Large intestine (tissue), 3 donors: ENCODE measurements at regions not wholly inside any gene's neighbourhood (a gene's known extent, or its start where the extent isn't known, plus 50 kb on each side); places are given as distances from the start of the nearest gene placed in this dataset.

Experiments
- DNase-seq, 2 donors: peaks; one replicate each; pipeline versions ENCODE4 v3.0.0 to v3.0.0-alpha.2; 2013
- H3K27ac ChIP-seq: one replicate; pipeline ENCODE4 v1.5.1; 2013; ENCODE audit warnings: low read length
- H3K27me3 ChIP-seq: 2 replicates; pipeline ENCODE4 v1.6.1; 2013; ENCODE audit warnings: low read length; ENCODE audit not compliant: control insufficient read depth, insufficient read depth
- H3K36me3 ChIP-seq: 2 replicates; pipeline ENCODE4 v1.6.1; 2013; ENCODE audit warnings: low read length; ENCODE audit not compliant: control insufficient read depth, insufficient read depth
- H3K4me1 ChIP-seq: one replicate; pipeline ENCODE4 v1.6.1; 2013; ENCODE audit warnings: low read length; ENCODE audit not compliant: control insufficient read depth, insufficient read depth
- H3K4me3 ChIP-seq: one replicate; pipeline ENCODE4 v1.5.1; 2013; ENCODE audit warnings: low read length
- H3K9me3 ChIP-seq: one replicate; pipeline ENCODE4 v1.6.1; 2013; ENCODE audit warnings: mild to moderate bottlenecking, low read depth, low read length, moderate library complexity; ENCODE audit not compliant: control insufficient read depth
- WGBS: methylation state at CpG from one replicate; pipeline ENCODE4 v1.1.5; 2013; ENCODE audit warnings: low lambda C conversion rate; ENCODE audit not compliant: insufficient coverage; 5-methylcytosine and 5-hydroxymethylcytosine counted together

DNA sequence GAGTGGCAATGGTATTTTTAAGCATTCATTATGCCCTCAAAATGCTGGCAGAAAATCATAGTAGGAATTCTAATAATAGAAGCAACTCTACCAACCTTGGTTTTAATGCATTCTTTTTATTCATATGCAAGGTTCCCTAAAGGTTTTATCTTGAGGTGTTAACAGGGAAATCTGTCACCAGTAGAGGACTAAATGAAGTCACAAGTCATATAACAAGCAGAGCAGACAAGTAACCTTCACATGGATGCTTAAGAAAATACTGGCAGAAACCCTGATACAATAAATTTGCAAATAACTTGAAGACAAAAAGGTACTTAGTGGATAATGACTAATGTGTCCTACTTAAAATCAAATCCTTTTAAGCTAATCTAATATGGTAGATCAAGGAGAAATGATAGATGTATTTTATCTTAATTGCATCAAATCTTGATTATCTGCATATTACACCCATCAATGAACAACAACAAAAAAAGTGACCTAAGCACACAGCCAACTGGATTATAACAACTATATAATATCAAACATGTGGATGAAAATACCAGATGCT lies 73.3 kb downstream of the RFC3 start:
- peaks cover 11% of the 10 kb centered on the region for H3K9me3 ChIP-seq
- H3K27ac ChIP-seq: no peak overlapping the region
- H3K4me3 ChIP-seq: no peak overlapping the region
- H3K36me3 ChIP-seq: no peaks in the 10 kb centered on the region
- H3K27me3 ChIP-seq: no peaks in the 10 kb centered on the region
- no peak for DNase-seq
- H3K4me1 ChIP-seq: no peaks in the 10 kb centered on the region

DNA sequence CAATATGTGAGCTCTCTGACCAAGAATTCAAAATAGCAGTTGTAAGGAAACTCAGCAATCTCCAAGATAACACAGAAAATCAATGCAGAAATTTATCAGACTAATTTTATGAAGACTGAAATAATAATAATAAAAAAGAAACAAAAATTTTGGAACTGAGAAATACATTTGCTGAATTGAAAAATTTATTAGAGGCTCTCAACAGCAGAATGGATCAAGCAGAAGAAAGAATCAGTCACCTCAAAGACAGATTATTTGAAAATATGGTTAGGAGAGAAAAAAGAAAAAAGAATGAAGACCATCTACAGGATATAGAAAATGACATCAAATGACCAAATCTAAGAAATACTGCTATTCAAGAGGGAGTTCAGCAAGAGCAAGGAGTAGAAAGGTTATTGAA lies 75.6 kb downstream of the RFC3 start:
- Histone ChIP-seq H3K9me3 (peaks cover 17% of the 10 kb centered on the region), H3K27ac (no peak overlapping the region), H3K36me3 (no peaks in the 10 kb centered on the region), H3K27me3 (no peaks in the 10 kb centered on the region), H3K4me1 (no peaks in the 10 kb centered on the region), H3K4me3 (no peak overlapping the region)
- no peak for DNase-seq

DNA sequence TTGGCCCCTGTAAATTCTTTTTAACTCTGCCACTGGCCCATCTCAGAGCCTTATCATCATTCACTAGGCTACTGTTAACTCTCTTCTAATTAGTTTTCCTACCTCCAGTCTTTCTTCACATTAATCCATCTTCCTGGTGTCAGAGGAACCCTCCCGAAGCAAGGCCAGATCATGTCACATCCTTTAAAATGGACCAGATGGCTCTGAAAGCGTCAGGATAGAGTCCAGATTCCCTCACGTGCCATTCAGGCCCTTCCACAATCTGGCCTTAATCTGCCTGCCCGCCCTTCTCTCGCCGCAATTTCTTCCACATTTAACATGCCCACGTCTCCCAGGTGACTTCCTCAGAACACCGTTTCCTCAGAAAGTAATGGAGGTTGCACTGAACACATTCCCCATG lies 86.5 kb downstream of the RFC3 start:
- no peaks in the 10 kb centered on the region for H3K36me3 ChIP-seq
- H3K4me3 ChIP-seq: no peak overlapping the region
- H3K27ac ChIP-seq: no peak overlapping the region
- H3K4me1 ChIP-seq: no peaks in the 10 kb centered on the region
- no peaks in the 10 kb centered on the region for H3K27me3 ChIP-seq
- H3K9me3 ChIP-seq: no peaks in the 10 kb centered on the region
- DNase-seq: no peak
- 100% methylated on average over 1 of the region's 8 CpGs for WGBS

DNA sequence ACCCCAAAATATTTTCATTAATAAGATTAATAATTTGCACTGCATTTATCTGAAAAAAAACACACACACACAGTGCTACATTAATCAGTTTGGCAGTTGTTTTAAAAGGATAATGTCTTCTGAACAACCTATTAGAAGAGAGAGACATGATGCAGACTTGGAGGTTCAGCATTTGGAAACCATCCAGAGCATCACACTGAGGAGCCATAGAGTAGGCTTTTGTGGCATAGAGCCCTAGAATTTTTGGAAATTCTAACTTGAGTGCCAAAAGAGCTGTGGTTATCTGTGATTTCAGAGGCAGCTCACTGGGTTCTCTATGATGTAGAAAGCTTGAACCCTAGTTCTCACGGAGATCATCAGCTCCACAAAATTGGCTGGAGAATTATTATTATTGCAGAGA lies 90.2 kb downstream of the RFC3 start:
- H3K36me3 ChIP-seq: no peaks in the 10 kb centered on the region
- H3K4me3 ChIP-seq: no peak overlapping the region
- H3K27me3 ChIP-seq: no peaks in the 10 kb centered on the region
- no CpG with 5 or more reads among the region's 1 CpG for WGBS
- no peaks in the 10 kb centered on the region for H3K4me1 ChIP-seq
- H3K27ac ChIP-seq: no peak overlapping the region
- DNase-seq: no peak
- no peaks in the 10 kb centered on the region for H3K9me3 ChIP-seq

DNA sequence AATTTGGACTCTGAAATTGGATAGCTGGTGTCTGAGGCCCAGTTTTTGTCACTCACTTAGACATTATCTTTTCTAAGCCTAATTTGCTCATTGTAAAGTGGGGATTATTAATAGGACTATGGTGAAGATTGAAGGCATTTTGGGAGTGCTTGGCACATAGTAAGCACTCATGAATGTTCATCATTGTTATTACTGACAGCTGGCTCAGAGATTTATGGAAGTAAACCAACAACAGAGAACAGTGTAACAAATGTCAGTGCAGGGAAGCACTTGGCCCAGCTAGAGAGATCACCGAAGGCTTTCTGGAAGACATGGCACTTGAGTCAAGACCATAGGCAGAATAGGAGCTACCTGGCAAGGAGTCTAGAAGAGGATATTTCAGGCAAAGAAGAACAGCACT lies 92.3 kb downstream of the RFC3 start:
- H3K4me3 ChIP-seq: no peak overlapping the region
- H3K9me3 ChIP-seq: no peaks in the 10 kb centered on the region
- WGBS: no CpG with 5 or more reads among the region's 1 CpG
- no peaks in the 10 kb centered on the region for H3K27me3 ChIP-seq
- no peak for DNase-seq
- H3K36me3 ChIP-seq: no peaks in the 10 kb centered on the region
- H3K27ac ChIP-seq: no peak overlapping the region
- no peaks in the 10 kb centered on the region for H3K4me1 ChIP-seq

DNA sequence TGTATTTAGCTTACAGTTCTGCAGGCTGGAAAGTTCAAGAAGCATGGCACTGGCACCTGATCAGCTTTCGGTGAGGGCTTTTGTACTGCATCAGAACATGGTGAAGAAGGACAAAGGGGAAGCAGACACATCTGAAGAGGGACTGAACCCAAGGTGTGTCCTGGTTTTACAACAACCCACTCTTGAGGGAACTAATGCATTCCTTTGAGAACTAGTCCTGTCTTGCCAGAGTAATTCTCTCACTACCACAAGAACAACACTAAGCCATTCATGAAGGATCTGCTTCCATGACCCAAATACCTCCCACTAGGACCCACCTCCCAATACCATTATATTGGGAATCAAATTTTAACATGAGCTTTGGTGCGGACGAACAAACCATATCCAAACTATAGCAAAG lies 93.6 kb downstream of the RFC3 start:
- Histone ChIP-seq H3K27ac (no peak overlapping the region), H3K27me3 (no peaks in the 10 kb centered on the region), H3K4me1 (no peaks in the 10 kb centered on the region), H3K36me3 (no peaks in the 10 kb centered on the region), H3K4me3 (no peak overlapping the region), H3K9me3 (no peaks in the 10 kb centered on the region)
- no CpG with 5 or more reads among the region's 3 CpGs for WGBS
- no peak for DNase-seq

DNA sequence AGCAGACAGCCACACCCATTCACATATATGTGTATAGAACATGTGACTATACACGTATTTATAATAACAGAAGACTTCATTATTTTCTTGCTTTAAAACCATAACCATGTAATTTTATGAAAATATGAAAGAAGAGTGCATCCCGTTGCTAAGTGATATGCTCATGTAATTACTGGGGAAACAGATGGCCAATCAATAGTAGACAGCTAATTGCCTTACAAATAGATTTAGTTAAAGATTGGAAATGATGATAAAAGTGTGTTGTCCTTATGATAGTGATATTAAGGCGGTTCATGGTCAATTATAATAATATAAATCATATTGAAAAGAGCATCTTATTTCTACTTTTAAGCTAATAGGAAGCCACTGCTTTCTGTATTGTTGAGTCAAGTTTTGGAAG lies 95.9 kb downstream of the RFC3 start:
- no peak overlapping the region for H3K27ac ChIP-seq
- DNase-seq: no peak
- no peaks in the 10 kb centered on the region for H3K36me3 ChIP-seq
- H3K9me3 ChIP-seq: no peaks in the 10 kb centered on the region
- 90% methylated on average over 3 of the region's 3 CpGs for WGBS
- no peaks in the 10 kb centered on the region for H3K27me3 ChIP-seq
- no peaks in the 10 kb centered on the region for H3K4me1 ChIP-seq
- no peak overlapping the region for H3K4me3 ChIP-seq

DNA sequence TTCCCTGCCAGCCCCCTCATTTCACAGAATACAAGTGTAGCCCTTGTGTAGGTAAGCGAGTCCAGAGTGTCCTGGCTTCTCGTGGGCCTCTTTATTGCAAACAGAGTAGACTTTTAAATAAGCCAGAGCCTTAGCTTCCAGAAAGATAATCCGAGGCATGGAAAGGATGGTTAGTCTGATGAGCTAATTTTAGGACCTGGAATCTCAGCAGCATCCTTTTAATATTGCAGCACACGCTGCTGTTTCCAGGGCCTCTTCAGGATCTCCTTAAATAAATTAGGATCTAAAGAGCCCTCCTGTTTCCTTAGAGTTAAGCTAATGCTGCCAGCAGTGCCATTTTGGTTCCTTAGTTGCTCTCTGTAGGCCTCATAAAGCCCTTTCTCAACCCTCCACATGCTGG lies 99.2 kb downstream of the RFC3 start:
- H3K4me3 ChIP-seq: no peak overlapping the region
- no CpG with 5 or more reads among the region's 4 CpGs for WGBS

DNA sequence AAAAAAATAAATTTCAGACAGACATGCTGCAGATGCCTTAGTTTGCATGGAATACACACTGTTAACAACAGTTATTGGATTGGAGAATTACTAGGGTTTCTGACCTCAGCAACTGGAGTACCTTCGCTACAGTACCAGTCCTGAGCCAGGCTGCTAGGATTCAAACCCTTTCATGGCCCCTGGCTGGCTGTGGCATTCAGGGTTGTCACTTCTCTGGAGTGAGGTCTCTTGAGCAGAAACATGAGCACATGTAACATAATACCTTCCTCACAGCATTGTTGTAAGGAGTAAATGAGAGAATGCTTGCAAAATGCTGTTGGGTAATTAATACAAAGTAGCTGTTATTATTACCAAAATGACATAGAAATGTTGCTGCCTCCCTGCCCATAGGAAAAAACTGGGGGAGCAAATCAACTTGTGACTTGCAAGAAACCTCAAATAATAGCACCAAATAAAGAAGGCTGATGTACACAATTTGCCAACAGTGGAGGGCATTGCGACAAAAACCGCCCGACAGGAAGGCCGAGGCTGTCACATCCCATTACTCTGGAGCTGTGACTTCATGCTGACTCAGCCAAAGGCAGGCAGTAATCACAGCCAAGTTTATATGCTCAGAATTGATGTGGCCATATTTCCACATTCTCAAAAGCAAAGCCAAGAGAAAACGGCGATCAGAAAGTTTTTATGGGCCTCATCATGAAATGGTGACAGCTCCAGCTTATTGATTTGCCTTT lies 100.4 kb downstream of the RFC3 start:
- 100% methylated on average over 2 of the region's 7 CpGs for WGBS
- Histone ChIP-seq H3K4me1 (no peaks in the 10 kb centered on the region), H3K27ac (no peak overlapping the region), H3K27me3 (no peaks in the 10 kb centered on the region), H3K9me3 (no peaks in the 10 kb centered on the region), H3K4me3 (no peak overlapping the region), H3K36me3 (no peaks in the 10 kb centered on the region)
- DNase-seq: no peak

More for the DNA sequence above, 99.2 kb downstream of the RFC3 start:
- no peaks in the 10 kb centered on the region for H3K9me3 ChIP-seq
- H3K36me3 ChIP-seq: no peaks in the 10 kb centered on the region
- H3K27me3 ChIP-seq: no peaks in the 10 kb centered on the region
- H3K27ac ChIP-seq: no peak overlapping the region
- DNase-seq: no peak
- H3K4me1 ChIP-seq: no peaks in the 10 kb centered on the region

DNA sequence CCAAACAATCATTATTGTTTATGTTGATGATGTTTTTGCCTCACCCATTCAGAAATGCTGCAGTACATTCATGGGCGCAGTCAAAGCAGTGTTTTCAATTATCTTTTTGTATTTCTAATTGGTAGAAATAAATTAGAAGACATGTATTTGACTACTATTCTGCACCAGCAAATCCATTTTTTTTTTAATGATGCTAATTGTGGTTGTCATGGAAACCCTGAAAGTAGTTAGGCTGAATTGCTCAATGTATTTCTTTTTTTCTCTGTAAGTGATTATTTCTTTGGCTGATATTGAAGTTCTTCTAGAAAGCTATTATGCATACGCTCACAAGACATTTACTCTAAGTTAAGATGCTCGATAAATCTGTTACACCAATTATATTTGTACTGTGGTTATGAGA lies 101.2 kb downstream of the RFC3 start:
- WGBS: no CpG with 5 or more reads among the region's 3 CpGs
- H3K27me3 ChIP-seq: no peaks in the 10 kb centered on the region
- no peak overlapping the region for H3K27ac ChIP-seq
- no peak overlapping the region for H3K4me3 ChIP-seq
- no peak for DNase-seq
- H3K36me3 ChIP-seq: no peaks in the 10 kb centered on the region
- no peaks in the 10 kb centered on the region for H3K4me1 ChIP-seq
- H3K9me3 ChIP-seq: no peaks in the 10 kb centered on the region

DNA sequence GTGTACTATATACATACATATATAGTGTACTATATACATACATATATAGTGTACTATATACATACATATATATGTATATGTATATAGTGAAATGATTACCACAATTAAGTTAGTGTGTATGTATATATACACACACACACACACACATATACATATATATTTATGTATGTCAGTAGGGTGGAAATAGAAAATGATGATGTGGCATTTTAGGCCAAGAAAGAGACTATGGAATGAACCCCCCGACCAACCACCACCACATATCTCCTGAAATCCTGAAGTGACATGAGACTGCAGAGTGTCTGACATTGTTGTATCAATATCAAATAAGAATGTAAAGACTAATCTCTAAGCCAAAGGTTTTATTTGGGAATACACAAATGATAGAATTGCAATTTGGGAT lies 107.6 kb downstream of the RFC3 start:
- Histone ChIP-seq H3K27me3 (no peaks in the 10 kb centered on the region), H3K4me3 (no peak overlapping the region)

More for the DNA sequence above, 107.6 kb downstream of the RFC3 start:
- Histone ChIP-seq H3K27ac (no peak overlapping the region), H3K4me1 (no peaks in the 10 kb centered on the region), H3K9me3 (no peaks in the 10 kb centered on the region), H3K36me3 (no peaks in the 10 kb centered on the region)
- WGBS: 80% methylated on average over 1 of the region's 1 CpG
- DNase-seq: no peak
